ENCODE measurements at regions not wholly inside any gene's neighbourhood (a gene's known extent, or its start where the extent isn't known, plus 50 kb on each side); places are given as distances from the start of the nearest gene placed in this dataset.

DNA sequence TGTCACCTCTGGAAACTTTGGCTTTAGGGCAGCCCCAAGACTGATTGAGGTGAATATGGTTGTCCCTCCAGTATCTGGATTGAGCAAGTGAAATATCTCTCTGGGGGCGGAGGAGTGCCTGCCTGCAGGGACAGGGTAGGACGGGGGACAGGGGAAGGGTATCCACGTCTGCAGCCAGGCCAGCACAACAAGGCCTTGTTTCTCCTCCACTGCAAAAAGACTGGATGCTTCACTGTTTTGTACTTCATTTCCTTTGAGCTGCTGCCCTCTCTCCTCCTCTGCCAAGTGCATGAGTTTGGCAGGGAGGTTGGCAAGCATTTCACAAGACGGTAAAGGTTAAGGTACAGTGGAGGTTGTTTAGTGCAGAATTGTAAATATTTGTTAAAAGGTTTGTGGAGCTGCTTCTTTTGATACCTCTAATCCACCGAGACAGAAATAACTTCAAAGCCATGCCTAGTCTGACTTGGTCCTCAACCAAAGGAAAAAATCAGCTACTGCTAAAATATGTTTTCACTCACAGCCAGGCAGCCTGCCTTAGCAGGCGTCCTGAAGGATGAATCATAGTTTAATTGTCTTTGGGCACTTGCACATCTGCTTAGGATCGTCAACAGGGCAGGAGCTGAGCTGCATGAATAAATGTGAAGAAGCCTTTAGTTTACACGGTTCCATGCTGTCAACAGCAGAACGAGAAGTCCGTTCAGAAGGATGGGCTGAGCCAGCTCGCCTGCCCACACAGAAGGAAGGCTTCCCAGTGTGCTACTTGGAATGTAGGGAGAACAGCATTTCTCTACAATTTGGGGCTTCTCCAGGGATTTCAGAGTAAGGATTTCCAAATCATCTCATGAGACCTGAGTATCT lies 269.7 kb downstream of the TTC6 start (continued):
- TF ChIP-seq SALL1 (CRISPR knock-in tag; IDR thresholded peaks at IDR 0.05) (peak; percentile 100), RBM39 (IDR thresholded peaks at IDR 0.05; ENCODE audit: low read depth, low read length, poor library complexity, severe bottlenecking) (no peak), POLR2A (IDR thresholded peaks at IDR 0.05; ENCODE audit: insufficient read depth in 1 of 2, low read depth in 2 of 2, low read length in 2 of 2) (peak; percentile 48 to 75), NR3C1 (CRISPR knock-in tag; IDR thresholded peaks at IDR 0.05) (no peak), EED (CRISPR knock-in tag; IDR thresholded peaks at IDR 0.05) (no peak; the same call in 1 of the 2 replicates), ZNF768 (CRISPR knock-in tag; IDR thresholded peaks at IDR 0.05) (no peak), ZIK1 (CRISPR knock-in tag; IDR thresholded peaks at IDR 0.05; ENCODE audit: borderline replicate concordance, low read depth) (peak; percentile 97), ZNF572 (CRISPR knock-in tag; IDR thresholded peaks at IDR 0.05) (peak; percentile 95), ZNF850 (CRISPR knock-in tag; conservative IDR thresholded peaks at IDR 0.05) (0 out of 2 replicates have a peak, but pooled peaks have one; percentile 65), CBX1 (IDR thresholded peaks at IDR 0.05; ENCODE audit: low read depth) (peak; percentile 69), CBX2 (IDR thresholded peaks at IDR 0.05; ENCODE audit: low read depth, low read length) (no peak), CBX2 (CRISPR knock-in tag; IDR thresholded peaks at IDR 0.05; ENCODE audit: low read depth) (no peak), RFX3 (CRISPR knock-in tag; IDR thresholded peaks at IDR 0.05) (peak; percentile 40; the same call in 1 of the 2 replicates), HOXD1 (CRISPR knock-in tag; IDR thresholded peaks at IDR 0.05) (peak; percentile 98), HMGA1 (CRISPR knock-in tag; conservative IDR thresholded peaks at IDR 0.05) (no peak), ZNF607 (CRISPR knock-in tag; IDR thresholded peaks at IDR 0.05; ENCODE audit: borderline replicate concordance) (peak; percentile 81; the same call in 1 of the 2 replicates), FOXM1 (CRISPR knock-in tag; IDR thresholded peaks at IDR 0.05) (no peak), AKAP8 (CRISPR knock-in tag; IDR thresholded peaks at IDR 0.05) (no peak), ZSCAN31 (CRISPR knock-in tag; IDR thresholded peaks at IDR 0.05; ENCODE audit: low read depth) (peak; percentile 93; the same call in 1 of the 2 replicates), ZNF10 (CRISPR knock-in tag; IDR thresholded peaks at IDR 0.05; ENCODE audit: borderline replicate concordance, low read depth) (no peak), HNRNPL (IDR thresholded peaks at IDR 0.05; ENCODE audit: low read depth, low read length) (peak; percentile 95), HNRNPUL1 (IDR thresholded peaks at IDR 0.05; ENCODE audit: low read depth, low read length) (no peak), ZNF383 (CRISPR knock-in tag; IDR thresholded peaks at IDR 0.05; ENCODE audit: borderline replicate concordance) (no peak), HCFC1 (IDR thresholded peaks at IDR 0.05; ENCODE audit: low read depth, low read length) (no peak), ZNF7 (CRISPR knock-in tag; IDR thresholded peaks at IDR 0.05) (no peak), CHD4 (IDR thresholded peaks at IDR 0.05; ENCODE audit: borderline replicate concordance, low read length) (peak; percentile 97)
- TF ChIP-seq, protein P1, sequence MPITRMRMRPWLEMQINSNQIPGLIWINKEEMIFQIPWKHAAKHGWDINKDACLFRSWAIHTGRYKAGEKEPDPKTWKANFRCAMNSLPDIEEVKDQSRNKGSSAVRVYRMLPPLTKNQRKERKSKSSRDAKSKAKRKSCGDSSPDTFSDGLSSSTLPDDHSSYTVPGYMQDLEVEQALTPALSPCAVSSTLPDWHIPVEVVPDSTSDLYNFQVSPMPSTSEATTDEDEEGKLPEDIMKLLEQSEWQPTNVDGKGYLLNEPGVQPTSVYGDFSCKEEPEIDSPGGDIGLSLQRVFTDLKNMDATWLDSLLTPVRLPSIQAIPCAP (CRISPR knock-in tag; IDR thresholded peaks at IDR 0.05; ENCODE audit: low read depth) = no peak
- TF ChIP-seq, protein P2, sequence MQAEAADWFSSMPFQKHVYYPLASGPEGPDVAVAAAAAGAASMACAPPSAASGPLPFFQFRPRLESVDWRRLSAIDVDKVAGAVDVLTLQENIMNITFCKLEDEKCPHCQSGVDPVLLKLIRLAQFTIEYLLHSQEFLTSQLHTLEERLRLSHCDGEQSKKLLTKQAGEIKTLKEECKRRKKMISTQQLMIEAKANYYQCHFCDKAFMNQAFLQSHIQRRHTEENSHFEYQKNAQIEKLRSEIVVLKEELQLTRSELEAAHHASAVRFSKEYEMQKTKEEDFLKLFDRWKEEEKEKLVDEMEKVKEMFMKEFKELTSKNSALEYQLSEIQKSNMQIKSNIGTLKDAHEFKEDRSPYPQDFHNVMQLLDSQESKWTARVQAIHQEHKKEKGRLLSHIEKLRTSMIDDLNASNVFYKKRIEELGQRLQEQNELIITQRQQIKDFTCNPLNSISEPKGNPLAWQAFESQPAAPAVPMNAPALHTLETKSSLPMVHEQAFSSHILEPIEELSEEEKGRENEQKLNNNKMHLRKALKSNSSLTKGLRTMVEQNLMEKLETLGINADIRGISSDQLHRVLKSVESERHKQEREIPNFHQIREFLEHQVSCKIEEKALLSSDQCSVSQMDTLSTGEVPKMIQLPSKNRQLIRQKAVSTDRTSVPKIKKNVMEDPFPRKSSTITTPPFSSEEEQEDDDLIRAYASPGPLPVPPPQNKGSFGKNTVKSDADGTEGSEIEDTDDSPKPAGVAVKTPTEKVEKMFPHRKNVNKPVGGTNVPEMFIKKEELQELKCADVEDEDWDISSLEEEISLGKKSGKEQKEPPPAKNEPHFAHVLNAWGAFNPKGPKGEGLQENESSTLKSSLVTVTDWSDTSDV (CRISPR knock-in tag; IDR thresholded peaks at IDR 0.05) = no peak
